HG03039 (cell line): ENCODE measurements at regions not wholly inside any gene's neighbourhood (a gene's known extent, or its start where the extent isn't known, plus 50 kb on each side); places are given as distances from the start of the nearest gene placed in this dataset.
"Not testable (repeated sequence)": the region's sequence is repeated elsewhere in the genome, so short reads cannot be mapped to it uniquely, and the experiment has no call there.

Experiments
- ATAC-seq: cut with Tn5 transposase; IDR thresholded peaks from one replicate; pipeline ENCODE4 v1.9.1; 2021; ENCODE audit warnings: mild to moderate bottlenecking, moderate library complexity; ENCODE audit not compliant: unreplicated experiment

DNA sequence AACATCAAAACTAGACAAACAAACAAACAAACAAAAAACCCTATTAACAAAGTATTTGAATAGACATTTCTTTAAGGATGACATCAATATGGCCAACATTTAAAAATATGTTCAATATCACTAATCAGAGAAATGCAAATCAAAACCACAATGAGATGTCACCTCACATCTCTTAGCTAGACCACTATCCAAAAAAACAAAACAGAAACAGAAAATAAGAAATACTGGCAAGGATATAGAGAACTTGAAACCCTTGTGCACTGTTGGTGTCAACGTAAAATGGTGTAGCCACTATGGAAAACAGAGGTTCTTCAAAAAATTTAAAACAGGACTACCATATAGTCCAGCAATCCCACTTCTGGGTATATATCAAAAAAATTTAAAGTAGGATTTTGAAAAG is 308.2 kb downstream of the SPATA31A1 start:
- ATAC-seq = peak; percentile 65

- not testable (repeated sequence) for ATAC-seq
These were observed 309.6 kb downstream of the SPATA31A1 start for GRCh38 chr9:39665020-39665419.

DNA sequence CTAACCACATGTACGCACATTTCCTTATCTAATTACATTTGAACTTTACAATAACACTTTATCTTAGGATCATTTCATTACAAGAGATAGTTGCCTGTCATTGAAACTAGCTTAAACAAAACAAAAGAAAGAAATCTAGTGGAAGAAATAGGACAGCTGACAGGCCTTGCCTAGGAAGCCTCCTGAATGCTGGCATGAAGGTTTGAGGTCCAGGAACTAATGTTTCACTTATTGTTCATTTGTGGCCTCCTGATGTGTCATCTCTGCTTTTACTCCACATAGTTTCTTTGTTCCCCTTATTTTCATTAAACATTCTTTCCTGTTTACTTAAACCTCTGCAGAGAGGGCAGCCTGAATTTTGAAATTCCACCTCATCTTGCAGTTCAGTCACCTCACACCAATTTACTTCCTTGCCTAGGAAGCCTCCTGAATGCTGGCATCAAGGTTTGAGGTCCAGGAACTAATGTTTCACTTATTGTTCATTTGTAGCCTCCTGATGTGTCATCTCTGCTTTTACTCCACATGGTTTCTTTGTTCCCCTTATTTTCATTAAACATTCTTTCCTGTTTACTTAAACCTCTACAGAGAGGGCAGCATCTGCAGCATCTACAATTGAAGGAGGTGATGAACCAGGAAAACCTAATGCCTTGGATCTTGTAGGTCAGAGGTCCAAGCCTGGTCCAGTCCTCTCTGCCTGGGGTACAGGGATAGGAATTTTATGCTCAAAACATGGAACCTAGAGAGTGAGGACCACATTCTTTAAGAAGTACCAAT is 319.2 kb downstream of the SPATA31A1 start:
- not testable (repeated sequence) for ATAC-seq

- not testable (repeated sequence) for ATAC-seq
These were observed 319.7 kb downstream of the SPATA31A1 start for GRCh38 chr9:39675211-39675553.

DNA sequence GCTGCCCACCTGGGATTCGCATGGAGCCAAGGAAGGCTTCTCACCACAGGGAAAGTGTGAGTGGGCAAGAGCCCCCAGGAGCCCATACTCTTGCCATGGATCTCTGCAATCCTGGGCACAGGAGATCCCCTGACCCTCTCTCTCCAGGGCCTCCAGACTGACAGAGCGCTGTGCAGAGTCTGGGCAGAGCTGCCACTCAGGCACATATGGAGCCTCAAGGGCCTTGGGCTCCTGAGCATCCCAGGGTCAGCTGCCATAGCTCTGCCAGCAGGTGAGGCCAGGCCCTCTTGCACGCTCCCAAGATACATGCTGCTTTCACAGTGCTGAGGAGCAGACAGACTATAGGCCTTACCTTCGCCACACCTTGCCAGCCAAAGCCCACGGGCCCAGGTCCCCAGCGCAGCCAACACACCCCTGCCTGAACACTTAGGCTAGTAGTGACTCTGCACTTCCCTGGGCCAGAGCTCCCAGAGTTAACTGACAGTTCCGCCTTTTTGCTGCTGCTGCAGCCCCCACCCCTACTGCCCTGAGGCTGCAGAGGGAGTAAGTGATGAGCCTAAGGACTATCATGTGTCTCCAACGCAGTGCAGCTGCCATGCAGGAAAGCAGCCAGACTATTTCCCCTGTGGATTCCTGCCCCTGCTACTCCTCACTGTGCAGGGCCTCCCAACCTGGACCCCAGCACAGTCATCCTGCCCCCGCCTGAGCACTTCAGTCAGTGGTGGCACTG is 323.2 kb downstream of the SPATA31A1 start:
- ATAC-seq = not testable (repeated sequence)

- not testable (repeated sequence) for ATAC-seq
These were observed 325.4 kb downstream of the SPATA31A1 start for GRCh38 chr9:39680694-39681401.

DNA sequence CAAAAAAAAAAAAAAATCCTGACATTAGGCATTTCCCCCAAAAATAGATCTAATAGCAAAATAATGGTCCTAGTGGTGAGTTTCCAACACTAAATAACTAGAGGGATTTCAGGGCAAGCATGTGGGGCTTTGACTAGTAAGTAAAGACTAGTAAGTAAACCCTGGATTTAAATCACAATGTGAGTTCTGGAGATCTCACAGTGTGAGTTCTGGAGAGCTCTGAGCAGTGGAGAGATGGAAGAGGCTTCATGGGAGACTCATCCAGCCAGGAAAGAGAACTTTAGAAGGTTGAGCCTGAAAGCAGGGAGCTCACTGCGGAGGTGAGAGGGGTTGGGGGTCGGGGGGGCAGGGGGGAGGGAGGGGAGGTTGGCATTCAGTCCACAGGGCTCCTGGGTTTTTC is 373.4 kb downstream of the SPATA31A1 start:
- not testable (repeated sequence) for ATAC-seq

DNA sequence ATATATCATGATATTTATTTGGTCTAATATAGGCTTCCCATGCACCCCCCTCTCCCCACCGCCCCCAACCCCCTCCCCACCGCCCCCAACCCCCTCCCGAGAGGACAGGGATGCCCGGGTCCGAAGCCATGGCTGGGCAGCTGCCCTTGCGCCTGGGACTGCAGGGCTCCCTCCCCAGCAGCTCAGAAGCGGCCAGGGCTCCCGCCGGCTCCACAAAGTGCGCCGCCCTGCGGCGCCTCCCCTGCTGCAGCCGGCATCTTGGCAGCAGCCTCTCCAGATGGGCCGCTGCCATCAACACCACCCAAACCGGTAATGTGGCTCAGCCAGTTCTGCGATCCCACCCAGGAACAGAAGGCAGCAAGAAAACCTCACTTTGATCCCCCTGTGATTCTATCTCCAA is 389.4 kb downstream of the SPATA31A1 start:
- not testable (repeated sequence) for ATAC-seq

GRCh38 chr9:39775570-39775969 is 420.1 kb downstream of the SPATA31A1 start:
- not testable (repeated sequence) for ATAC-seq

DNA sequence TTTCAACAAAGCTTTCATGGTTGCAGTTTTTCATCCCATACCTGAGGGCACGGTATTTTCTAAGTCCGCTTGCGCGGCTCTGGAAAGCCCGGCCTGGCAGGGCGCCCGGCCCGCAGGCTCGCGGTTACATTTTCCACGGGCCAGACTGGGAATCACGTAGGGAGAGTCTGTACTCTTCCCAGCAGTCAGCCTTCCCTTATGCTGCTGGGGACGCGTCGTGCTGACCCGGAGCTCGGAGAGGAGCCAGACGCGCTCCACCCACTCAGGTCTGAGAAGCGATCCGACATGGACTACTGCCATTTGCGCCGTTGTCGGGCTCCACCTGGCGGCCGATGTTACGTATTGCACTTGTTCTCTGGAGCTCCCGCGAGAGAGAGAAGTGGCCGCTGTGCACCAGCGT is 435.9 kb downstream of the SPATA31A1 start:
- peak; percentile 100 for ATAC-seq

DNA sequence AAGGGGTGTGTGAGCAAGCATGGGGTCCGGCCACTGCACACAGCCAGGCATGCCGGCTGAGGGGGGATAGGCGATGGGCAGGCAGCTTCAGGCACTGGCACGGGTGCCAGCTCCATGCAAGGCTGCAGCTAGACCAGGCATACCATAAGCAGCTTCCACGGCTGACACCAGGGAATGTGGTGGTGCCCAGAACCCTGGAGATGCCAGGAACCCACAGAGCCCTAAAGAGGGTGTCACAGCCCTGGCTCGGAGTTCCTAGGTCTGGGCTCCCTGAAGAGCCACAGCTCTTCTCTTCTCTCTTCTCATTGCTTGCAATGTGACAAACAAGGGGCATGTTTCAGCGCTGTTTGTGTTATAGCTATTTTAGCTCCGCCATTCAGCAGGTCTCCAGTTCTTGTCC is 442.5 kb downstream of the SPATA31A1 start:
- ATAC-seq = not testable (repeated sequence)

- not testable (repeated sequence) for ATAC-seq
These were observed 443.8 kb downstream of the SPATA31A1 start for GRCh38 chr9:39799252-39799651.

GRCh38 chr9:39802561-39802960 is 447.1 kb downstream of the SPATA31A1 start:
- not testable (repeated sequence) for ATAC-seq

- peak; percentile 95 for ATAC-seq
These were observed 454.1 kb downstream of the SPATA31A1 start for GRCh38 chr9:39809401-39810226.

GRCh38 chr9:39810401-39810800 is 454.9 kb downstream of the SPATA31A1 start:
- not testable (repeated sequence) for ATAC-seq

- not testable (repeated sequence) for ATAC-seq
These were observed 456.1 kb downstream of the SPATA31A1 start for GRCh38 chr9:39811615-39812014.

DNA sequence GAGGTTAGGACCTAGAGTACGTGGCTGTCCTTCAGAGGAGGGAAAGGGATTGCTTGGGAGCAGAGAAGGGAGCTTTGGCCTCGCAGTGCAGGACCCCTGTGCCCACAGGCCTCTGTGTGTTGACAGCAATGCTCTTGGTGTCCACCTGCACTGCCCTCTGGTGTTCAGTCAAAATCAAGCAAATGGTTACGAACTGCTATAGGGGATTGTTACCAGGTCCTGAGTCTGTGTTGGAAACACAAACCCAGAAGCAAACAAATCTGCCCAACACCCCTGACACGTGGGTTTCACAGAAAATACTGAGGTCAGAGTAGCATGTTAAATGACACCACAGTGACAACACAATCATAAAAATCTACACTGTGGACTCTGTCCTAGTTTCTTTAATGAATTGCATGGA is 473.0 kb downstream of the SPATA31A1 start:
- not testable (repeated sequence) for ATAC-seq
